LNCaP clone FGC (cell line): ENCODE measurements at regions not wholly inside any gene's neighbourhood (a gene's known extent, or its start where the extent isn't known, plus 50 kb on each side); places are given as distances from the start of the nearest gene placed in this dataset.

Experiments used
- DNase-seq: peaks from one replicate; pipeline ENCODE4 v3.0.0-alpha.2; 2011; ENCODE audit warnings: low read depth
- H3K4me3 ChIP-seq: 2 replicates; pipeline ENCODE4 v1.5.1; 2011; ENCODE audit warnings: mild to moderate bottlenecking, low read depth, low read length, control low read depth
- TF ChIP-seq, protein P1 (sequence below): IDR thresholded peaks from 2 replicates; pipeline ENCODE4 v1.5.1; 2012; ENCODE audit warnings: mild to moderate bottlenecking; ENCODE audit not compliant: control insufficient read depth, insufficient read depth; ENCODE audit errors: extremely low read depth

DNA sequence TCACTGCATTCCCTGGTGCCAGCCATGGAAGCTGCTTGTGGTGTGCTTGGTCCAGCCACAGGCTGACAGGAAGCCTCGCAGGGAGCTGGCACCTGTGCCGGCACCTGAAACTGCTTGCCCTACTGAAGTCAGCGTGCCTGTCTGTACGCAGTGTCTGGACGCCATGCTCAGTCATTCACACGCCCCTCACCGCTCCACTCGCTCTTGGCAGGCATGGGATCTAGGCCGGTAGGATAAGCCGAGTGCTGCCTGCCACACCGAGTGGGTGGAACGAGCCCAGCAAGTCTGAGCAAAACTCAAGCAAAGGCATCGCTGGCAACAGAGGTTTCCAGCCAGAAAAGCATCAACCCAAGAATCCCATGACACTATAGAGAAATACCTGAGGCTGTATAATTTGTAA is 350.6 kb downstream of the CDH11 start:
- H3K4me3 ChIP-seq = no peak overlapping the region
- TF ChIP-seq, protein P1, sequence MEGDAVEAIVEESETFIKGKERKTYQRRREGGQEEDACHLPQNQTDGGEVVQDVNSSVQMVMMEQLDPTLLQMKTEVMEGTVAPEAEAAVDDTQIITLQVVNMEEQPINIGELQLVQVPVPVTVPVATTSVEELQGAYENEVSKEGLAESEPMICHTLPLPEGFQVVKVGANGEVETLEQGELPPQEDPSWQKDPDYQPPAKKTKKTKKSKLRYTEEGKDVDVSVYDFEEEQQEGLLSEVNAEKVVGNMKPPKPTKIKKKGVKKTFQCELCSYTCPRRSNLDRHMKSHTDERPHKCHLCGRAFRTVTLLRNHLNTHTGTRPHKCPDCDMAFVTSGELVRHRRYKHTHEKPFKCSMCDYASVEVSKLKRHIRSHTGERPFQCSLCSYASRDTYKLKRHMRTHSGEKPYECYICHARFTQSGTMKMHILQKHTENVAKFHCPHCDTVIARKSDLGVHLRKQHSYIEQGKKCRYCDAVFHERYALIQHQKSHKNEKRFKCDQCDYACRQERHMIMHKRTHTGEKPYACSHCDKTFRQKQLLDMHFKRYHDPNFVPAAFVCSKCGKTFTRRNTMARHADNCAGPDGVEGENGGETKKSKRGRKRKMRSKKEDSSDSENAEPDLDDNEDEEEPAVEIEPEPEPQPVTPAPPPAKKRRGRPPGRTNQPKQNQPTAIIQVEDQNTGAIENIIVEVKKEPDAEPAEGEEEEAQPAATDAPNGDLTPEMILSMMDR = no peak
- no peak for DNase-seq

DNA sequence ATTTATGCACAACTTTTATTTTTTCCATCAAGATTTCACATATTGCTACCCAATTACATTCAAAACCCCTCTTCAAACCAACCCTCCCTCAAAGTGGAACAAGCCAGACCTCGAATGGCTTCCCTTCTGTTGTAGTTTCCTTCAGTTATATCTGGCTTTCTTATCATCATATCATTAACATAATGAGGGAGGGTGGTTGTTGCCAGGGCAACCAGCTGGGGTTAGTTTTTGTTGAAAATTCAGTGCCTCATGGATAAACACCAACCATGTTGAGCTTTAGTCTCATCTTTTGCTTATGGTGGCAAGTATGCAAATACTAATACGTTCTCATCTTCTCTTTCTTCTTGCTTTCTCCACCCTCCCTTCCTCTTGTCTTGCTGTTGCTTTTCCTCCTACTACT is 359.7 kb downstream of the CDH11 start:
- H3K4me3 ChIP-seq = no peak overlapping the region
- TF ChIP-seq, protein P1 = no peak
- no peak for DNase-seq

DNA sequence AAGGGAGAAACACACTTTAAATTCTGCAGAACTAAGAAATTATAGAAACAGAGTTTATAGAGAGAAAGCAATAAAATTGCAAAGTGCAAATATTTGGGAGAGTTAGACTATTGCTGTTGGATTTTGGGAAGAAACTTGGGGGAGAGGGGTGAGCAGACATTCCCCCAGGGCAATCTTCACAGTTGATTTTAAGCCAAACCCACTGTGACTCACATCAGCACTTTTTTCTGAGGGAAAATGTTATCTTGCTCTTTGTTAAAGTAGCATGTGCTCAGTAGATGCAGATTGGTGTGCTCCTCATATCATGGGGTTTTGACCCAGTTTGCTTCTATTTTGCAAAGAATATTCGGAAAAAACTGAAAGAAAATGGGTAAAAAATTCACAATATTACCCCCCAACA is 367.6 kb downstream of the CDH11 start:
- DNase-seq = no peak
- TF ChIP-seq, protein P1 = no peak
- no peak overlapping the region for H3K4me3 ChIP-seq

DNA sequence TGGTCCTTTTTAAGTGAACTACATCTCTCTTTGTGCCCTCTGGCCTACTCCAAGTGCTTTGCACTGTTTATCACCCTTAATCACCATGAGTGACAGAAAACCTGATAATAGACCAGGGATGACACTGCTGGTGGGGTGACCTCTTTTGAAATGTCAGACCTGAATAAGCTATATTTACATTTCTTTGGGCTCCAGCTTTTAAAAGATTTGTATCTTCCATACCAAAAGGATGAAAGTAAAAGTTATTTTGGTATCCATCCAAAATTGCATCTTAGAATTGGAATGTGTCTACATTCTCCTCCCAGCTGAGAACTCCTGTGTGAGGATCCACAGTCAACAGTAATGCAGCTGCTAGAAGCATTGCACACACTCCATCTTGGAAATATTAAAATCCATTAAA is 370.0 kb downstream of the CDH11 start:
- H3K4me3 ChIP-seq = no peak overlapping the region
- TF ChIP-seq, protein P1 = no peak
- no peak for DNase-seq

DNA sequence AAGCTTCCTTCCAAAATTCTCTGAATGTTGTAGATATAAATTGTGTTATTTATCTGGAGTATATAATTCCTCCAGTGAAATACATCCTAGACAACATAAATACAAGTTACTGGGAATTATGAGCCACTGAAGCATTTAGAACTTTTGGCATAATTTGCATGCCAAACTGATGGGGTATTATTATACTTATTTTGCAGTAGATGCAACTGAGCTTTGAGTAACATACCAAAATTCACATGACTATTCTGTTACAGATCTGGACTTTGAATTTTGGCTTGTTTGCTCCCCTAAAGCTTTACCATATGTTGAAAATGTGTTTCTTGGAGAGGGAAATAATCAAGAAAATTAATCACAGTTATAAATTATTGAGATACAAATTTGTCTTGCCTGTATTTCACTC is 372.5 kb downstream of the CDH11 start:
- DNase-seq = no peak
- TF ChIP-seq, protein P1 = no peak

DNA sequence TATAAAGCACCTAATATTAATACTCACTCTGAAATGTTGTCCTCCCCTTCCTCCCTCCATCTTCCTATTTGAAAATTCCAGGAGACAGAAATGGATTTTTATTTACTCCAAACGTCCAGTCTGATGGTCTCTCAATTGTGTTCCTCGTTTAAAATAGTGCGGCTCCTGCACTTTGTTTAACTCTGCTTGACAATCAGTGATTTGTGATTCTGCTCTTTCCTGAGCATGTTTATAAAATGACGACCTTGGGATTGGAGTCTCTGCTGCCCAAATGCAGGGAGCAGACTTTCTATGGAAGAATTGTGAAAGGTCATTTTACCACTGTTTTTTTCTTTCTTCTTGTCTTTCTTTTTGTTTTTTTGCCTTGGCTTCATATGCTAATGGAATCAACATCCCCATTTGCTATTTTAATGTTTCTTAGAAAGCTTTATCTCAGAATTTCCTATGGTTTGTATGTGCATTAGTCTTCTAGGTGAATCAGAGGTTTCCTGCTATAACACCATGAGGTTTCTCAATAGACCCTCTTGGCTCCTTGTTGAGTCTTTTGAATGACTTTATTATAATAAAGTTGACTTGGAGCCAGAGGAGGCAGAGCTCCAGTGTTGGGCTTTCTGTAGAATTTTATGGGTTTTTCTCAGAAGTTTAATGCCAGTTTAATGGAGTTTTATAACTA is 376.5 kb downstream of the CDH11 start:
- no peak for DNase-seq
- H3K4me3 ChIP-seq = no peak overlapping the region
- TF ChIP-seq, protein P1 = no peak

More for the DNA sequence above, 372.5 kb downstream of the CDH11 start:
- H3K4me3 ChIP-seq = no peak overlapping the region
